ENCODE measurements at regions not wholly inside any gene's neighbourhood (a gene's known extent, or its start where the extent isn't known, plus 50 kb on each side); places are given as distances from the start of the nearest gene placed in this dataset.

DNA sequence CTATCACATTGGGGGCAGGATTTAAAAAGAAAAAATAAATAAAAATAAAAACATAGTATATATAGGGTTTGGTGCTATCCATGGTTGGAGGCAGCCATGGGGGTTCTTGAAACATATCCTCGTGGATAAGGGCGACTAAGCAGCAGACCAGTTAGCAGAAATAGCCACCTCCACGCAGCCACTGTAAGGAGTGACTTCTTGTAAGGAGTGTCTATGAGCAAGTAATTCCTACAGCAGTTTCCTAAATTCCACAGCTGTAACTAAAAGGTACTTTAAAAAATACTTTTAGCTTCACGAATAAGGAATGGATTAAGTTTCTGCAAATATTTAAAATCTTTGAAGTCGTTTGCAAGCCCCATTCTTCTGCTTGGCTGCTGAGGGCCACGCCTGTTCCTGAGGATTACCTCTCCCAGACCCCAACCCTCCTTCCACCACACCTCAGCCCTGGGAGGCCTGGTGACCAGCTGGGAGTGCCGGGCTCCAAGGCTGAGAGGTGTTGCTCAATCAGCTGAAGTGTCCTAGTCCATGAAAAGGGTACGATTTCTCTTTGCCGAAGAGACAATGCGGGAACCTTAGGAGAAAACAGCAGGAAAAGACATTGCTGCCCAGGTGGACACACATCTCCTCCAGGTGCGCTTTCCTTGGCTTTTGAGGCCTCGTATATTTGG lies 115.3 kb downstream of the ADSS2 start:
- Histone ChIP-seq H3K9me3 (replicated peaks; ENCODE audit: control insufficient read depth, low read depth, low read length) (no peaks in the 10 kb centered on the region), H3K36me3 (ENCODE audit: control insufficient read depth, insufficient read depth, low read length) (no peaks in the 10 kb centered on the region), H3K4me3 (ENCODE audit: low read length) (no peak overlapping the region), H3K27ac (ENCODE audit: low read length) (no peak overlapping the region), H3K27me3 (ENCODE audit: control insufficient read depth, insufficient read depth, low read length) (no peaks in the 10 kb centered on the region), H3K4me1 (ENCODE audit: control insufficient read depth, insufficient read depth, low read length) (no peaks in the 10 kb centered on the region)
- 93% methylated on average over 7 of the region's 12 CpGs for WGBS (ENCODE audit: insufficient coverage)
- DNase-seq = no peak

DNA sequence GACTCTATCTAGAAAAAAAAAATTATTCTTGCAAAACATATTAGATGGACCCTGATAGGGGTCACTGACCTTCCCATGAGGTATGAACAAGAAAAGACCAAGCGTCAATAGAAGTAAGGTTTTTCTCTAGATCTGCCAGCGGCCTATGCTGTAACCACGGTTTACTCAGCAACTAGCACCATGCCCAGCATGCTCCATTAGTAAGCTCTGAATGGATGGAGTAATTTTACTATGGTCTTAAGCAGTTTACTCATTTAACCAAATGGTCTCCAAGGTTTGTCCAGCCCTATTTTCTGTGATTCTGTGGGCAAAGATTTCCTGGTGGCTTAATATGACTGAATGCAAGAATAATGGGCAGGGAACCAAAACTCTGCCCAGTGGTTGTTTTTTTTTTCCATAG lies 113.9 kb downstream of the ADSS2 start:
- Histone ChIP-seq H3K36me3 (ENCODE audit: control insufficient read depth, insufficient read depth, low read length) (no peaks in the 10 kb centered on the region), H3K4me1 (ENCODE audit: control insufficient read depth, insufficient read depth, low read length) (no peaks in the 10 kb centered on the region), H3K27me3 (ENCODE audit: control insufficient read depth, insufficient read depth, low read length) (no peaks in the 10 kb centered on the region), H3K9me3 (replicated peaks; ENCODE audit: control insufficient read depth, low read depth, low read length) (no peaks in the 10 kb centered on the region), H3K4me3 (ENCODE audit: low read length) (no peak overlapping the region), H3K27ac (ENCODE audit: low read length) (no peak overlapping the region)
- no peak for DNase-seq
- no CpG with 5 or more reads among the region's 3 CpGs for WGBS (ENCODE audit: insufficient coverage)

DNA sequence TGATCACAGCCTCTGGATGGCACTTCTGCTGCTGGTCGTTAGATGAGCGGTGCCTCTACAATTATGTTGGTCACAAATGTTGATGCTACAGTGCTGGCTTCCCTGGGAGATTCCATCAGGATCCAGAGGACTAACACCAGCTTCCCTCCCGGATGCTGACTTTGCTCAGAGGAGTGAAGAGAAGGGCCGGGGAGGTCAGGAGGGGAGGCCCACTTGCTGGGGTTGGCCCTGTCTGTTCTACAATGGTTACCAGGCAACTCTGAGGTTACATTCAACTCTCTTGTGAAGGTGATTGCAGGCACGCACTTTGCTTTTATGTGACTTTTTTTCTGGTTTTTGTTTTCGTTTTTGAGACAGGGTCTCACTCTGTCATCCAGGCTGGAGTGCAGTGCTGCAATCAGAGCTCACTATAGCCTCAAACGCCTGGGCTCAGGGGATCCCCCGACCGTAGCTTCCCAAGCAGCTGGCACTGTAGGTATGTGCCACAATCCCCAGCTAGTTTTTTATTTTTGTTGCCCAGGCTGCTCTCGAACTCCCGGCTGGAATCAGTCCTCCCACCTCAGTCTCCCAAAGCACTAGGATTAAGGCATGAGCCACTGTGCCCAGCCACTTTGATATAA lies 112.5 kb downstream of the ADSS2 start:
- no peak for DNase-seq
- Histone ChIP-seq H3K4me1 (ENCODE audit: control insufficient read depth, insufficient read depth, low read length) (no peaks in the 10 kb centered on the region), H3K27ac (ENCODE audit: low read length) (no peak overlapping the region), H3K36me3 (ENCODE audit: control insufficient read depth, insufficient read depth, low read length) (no peaks in the 10 kb centered on the region), H3K9me3 (replicated peaks; ENCODE audit: control insufficient read depth, low read depth, low read length) (no peaks in the 10 kb centered on the region), H3K27me3 (ENCODE audit: control insufficient read depth, insufficient read depth, low read length) (no peaks in the 10 kb centered on the region), H3K4me3 (ENCODE audit: low read length) (no peak overlapping the region)
- 58% methylated on average over 9 of the region's 11 CpGs for WGBS (ENCODE audit: insufficient coverage)

DNA sequence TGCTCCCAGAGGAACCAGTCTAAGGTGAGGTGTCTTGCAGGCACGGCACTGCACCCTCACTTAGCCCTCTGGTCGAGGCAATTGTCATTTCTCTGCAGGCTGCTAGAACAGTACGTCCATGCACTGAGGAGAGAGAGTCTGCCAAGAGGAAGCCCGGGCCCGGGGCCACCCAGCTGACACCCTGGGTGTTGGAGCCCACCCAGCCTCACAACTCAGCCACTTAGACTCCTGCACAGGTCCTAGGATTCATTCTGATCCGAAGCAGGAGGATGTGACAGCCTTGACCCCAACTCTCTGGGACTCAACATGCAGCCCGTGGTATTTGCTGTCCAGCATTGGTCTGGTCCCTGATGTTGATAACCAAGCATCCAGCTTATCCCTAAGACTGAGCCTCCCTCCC lies 111.9 kb downstream of the ADSS2 start:
- H3K4me3 ChIP-seq (ENCODE audit: low read length) = no peak overlapping the region
- H3K36me3 ChIP-seq (ENCODE audit: control insufficient read depth, insufficient read depth, low read length) = no peaks in the 10 kb centered on the region
- H3K9me3 ChIP-seq (replicated peaks; ENCODE audit: control insufficient read depth, low read depth, low read length) = no peaks in the 10 kb centered on the region
- no peak for DNase-seq
- H3K27ac ChIP-seq (ENCODE audit: low read length) = no peak overlapping the region
- H3K4me1 ChIP-seq (ENCODE audit: control insufficient read depth, insufficient read depth, low read length) = no peaks in the 10 kb centered on the region
- H3K27me3 ChIP-seq (ENCODE audit: control insufficient read depth, insufficient read depth, low read length) = no peaks in the 10 kb centered on the region
- 74% methylated on average over 7 of the region's 7 CpGs for WGBS (ENCODE audit: insufficient coverage)

DNA sequence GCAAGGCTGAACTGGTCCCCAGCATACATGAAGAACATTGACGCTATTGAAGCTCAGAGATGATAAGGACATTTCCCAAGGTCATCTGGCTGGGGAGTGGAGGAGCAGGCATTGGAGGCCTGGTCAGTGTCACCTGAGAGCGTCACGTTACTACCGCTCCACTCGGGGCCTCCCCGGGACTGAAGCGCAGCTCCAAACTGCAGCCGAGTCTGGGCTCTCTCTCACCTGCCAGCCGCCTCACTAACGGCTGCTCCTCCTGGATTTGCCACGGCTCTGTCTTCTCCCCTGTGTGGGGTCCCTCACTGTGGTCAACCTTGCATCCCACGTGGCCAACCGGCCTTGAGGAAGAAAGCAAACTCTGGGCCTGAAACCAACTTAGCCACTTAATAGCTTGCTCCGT lies 111.3 kb downstream of the ADSS2 start:
- H3K27ac ChIP-seq (ENCODE audit: low read length) = no peak overlapping the region
- H3K4me1 ChIP-seq (ENCODE audit: control insufficient read depth, insufficient read depth, low read length) = no peaks in the 10 kb centered on the region
- 37% methylated on average over 3 of the region's 14 CpGs for WGBS (ENCODE audit: insufficient coverage)
- H3K27me3 ChIP-seq (ENCODE audit: control insufficient read depth, insufficient read depth, low read length) = no peaks in the 10 kb centered on the region
- no peaks in the 10 kb centered on the region for H3K9me3 ChIP-seq (replicated peaks; ENCODE audit: control insufficient read depth, low read depth, low read length)
- no peaks in the 10 kb centered on the region for H3K36me3 ChIP-seq (ENCODE audit: control insufficient read depth, insufficient read depth, low read length)
- DNase-seq = no peak
- H3K4me3 ChIP-seq (ENCODE audit: low read length) = no peak overlapping the region

DNA sequence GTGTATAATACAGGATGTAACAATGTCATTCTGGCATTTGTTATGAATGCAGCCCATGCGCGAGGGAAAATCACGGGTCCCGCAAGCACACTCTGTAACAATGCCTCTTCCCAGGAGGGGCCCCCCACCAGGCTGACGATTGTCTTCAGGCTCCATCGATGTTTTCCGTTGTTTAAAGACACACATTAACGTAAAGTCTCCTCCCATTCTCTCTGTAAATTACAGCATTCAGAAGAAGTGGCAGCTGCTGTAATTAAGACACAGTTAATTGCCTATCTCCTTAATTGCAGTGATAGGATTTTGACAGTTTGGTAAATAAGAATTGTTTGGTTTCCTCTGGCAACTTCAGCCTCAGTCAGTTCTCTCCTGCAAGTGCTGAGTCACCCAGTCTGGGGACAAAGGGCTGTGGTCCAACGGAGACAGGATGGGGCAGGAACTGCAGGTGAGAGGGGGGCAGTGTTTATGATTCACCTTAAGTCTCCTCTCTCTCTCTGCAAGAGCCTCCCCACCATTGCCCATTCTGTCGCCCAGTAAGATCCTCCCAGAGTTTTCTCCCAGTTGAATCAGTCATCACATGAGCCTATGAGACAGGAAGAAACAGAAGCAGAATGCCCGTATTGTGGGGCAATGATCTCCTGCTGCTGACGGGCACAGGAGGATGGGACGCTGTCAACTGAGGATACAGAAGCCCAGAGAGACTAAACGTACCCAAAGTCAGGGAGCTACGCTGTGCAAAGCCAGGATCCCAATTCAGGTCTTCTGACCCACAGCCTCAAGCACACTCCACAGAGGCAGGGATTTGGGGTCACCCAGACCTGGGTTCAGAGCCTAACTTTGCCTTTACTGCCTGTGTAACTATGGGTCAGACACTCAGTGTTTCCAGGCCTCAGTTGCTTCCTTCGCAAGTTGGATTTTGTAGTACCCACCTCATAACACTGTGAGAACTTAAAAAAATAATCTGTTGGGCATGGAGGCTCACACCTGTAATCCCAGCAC lies 110.0 kb downstream of the ADSS2 start:
- no peaks in the 10 kb centered on the region for H3K27me3 ChIP-seq (ENCODE audit: control insufficient read depth, insufficient read depth, low read length)
- no peak overlapping the region for H3K4me3 ChIP-seq (ENCODE audit: low read length)
- no peaks in the 10 kb centered on the region for H3K4me1 ChIP-seq (ENCODE audit: control insufficient read depth, insufficient read depth, low read length)
- H3K27ac ChIP-seq (ENCODE audit: low read length) = no peak overlapping the region
- H3K36me3 ChIP-seq (ENCODE audit: control insufficient read depth, insufficient read depth, low read length) = no peaks in the 10 kb centered on the region
- DNase-seq = no peak
- WGBS (ENCODE audit: insufficient coverage) = 42% methylated on average over 9 of the region's 16 CpGs
- H3K9me3 ChIP-seq (replicated peaks; ENCODE audit: control insufficient read depth, low read depth, low read length) = no peaks in the 10 kb centered on the region

DNA sequence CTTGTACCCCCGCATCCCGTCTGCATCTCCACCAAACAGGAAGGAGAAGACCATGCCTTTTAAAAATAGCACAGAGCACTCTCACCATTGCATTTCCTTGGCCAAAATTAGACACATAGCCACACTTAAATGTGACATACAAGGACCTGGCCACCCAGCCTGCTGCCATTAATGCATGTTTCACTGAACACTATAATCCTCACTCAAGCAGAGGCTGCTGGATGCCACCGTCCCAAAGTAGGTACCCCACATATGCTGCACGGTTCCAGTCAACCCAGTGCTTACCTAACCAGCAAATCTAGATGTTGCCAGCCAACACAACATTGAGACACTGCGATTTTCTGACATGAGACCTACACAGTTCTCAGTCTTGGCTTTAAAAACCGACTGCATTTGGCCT lies 107.7 kb downstream of the ADSS2 start:
- WGBS (ENCODE audit: insufficient coverage) = 94% methylated on average over 6 of the region's 6 CpGs
- no peaks in the 10 kb centered on the region for H3K27me3 ChIP-seq (ENCODE audit: control insufficient read depth, insufficient read depth, low read length)
- no peak overlapping the region for H3K4me3 ChIP-seq (ENCODE audit: low read length)
- H3K36me3 ChIP-seq (ENCODE audit: control insufficient read depth, insufficient read depth, low read length) = no peaks in the 10 kb centered on the region
- DNase-seq = no peak
- no peaks in the 10 kb centered on the region for H3K9me3 ChIP-seq (replicated peaks; ENCODE audit: control insufficient read depth, low read depth, low read length)
- no peaks in the 10 kb centered on the region for H3K4me1 ChIP-seq (ENCODE audit: control insufficient read depth, insufficient read depth, low read length)
- no peak overlapping the region for H3K27ac ChIP-seq (ENCODE audit: low read length)

DNA sequence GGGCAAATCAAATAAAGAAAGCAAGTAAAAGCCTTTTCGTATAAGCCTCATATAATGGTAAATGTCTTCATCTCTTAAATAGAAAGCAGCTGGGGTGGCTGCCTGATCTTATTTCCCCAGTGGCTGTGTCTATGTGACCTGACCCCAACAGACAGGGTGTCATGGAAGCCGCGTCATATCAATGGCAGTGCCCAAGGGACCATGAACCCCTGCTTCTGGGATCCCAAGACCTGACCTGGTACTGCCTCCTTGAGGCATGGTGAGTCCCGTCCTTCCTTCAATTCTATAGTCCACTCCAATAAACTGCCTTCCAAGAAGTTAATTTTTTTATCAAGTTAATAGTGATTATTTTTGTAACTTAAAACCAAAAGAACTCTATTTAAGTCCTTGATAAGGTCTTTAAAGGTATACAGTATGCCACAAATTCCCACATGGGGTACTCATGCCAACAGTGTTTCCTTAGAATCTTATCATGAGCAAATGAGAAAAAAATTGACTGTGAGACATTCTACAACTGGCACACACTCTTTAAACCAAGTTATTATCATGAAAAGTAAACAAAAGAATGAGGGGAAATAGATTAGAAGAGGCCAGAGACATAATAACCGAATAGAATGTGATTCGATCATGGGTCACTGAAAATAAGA lies 104.6 kb downstream of the ADSS2 start:
- 86% methylated on average over 4 of the region's 6 CpGs for WGBS (ENCODE audit: insufficient coverage)

DNA sequence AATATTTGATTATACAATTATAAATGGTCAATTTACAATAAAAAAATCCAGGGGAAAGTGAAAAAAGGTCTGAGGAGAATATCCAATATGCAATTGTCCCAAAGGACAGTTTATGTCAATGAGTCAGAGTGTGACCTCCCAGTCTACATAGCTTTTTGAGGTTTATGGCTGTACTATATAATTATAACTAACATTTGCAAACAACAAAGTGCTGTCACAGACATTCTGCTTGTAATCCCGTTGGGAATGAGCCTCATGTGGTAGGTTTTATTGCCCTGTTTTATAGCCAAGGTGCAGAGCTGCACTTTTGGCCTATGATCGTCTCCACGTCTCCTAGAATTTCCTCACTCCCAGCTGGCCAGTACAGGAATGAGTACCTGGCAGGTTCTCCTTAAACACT lies 103.8 kb downstream of the ADSS2 start:
- no peak overlapping the region for H3K27ac ChIP-seq (ENCODE audit: low read length)
- peaks cover 2% of the 10 kb centered on the region for H3K27me3 ChIP-seq (ENCODE audit: control insufficient read depth, insufficient read depth, low read length)
- H3K4me3 ChIP-seq (ENCODE audit: low read length) = no peak overlapping the region
- H3K9me3 ChIP-seq (replicated peaks; ENCODE audit: control insufficient read depth, low read depth, low read length) = no peaks in the 10 kb centered on the region
- H3K36me3 ChIP-seq (ENCODE audit: control insufficient read depth, insufficient read depth, low read length) = no peaks in the 10 kb centered on the region
- WGBS (ENCODE audit: insufficient coverage) = no CpG with 5 or more reads among the region's 3 CpGs
- H3K4me1 ChIP-seq (ENCODE audit: control insufficient read depth, insufficient read depth, low read length) = no peaks in the 10 kb centered on the region
- DNase-seq = no peak

More for the DNA sequence above, 104.6 kb downstream of the ADSS2 start:
- no peaks in the 10 kb centered on the region for H3K9me3 ChIP-seq (replicated peaks; ENCODE audit: control insufficient read depth, low read depth, low read length)
- DNase-seq = no peak
- H3K36me3 ChIP-seq (ENCODE audit: control insufficient read depth, insufficient read depth, low read length) = no peaks in the 10 kb centered on the region
- H3K4me1 ChIP-seq (ENCODE audit: control insufficient read depth, insufficient read depth, low read length) = no peaks in the 10 kb centered on the region
- no peak overlapping the region for H3K4me3 ChIP-seq (ENCODE audit: low read length)
- no peaks in the 10 kb centered on the region for H3K27me3 ChIP-seq (ENCODE audit: control insufficient read depth, insufficient read depth, low read length)
- H3K27ac ChIP-seq (ENCODE audit: low read length) = no peak overlapping the region

DNA sequence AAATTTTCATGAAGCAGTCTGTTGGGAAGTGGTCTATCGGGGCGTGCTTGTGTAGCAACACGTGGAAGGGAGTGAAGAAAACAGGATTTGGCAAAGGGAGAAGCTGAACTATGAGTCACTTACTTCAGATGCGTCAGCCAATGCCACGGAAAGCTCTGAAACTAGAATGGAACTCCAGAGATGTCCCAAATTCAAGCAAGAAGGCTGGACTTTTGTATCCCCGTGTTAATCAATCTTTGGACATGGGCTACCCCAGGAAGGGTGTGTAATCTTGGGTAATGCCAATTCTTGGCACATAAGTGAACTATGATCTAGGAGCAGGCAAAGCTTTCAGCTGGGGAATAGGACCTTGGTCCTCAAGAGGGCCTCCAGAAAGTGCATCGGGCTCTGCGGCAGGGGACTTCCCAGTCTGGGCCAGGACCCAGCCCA lies 102.6 kb downstream of the ADSS2 start:
- H3K9me3 ChIP-seq (replicated peaks; ENCODE audit: control insufficient read depth, low read depth, low read length) = no peaks in the 10 kb centered on the region
- no peaks in the 10 kb centered on the region for H3K36me3 ChIP-seq (ENCODE audit: control insufficient read depth, insufficient read depth, low read length)
- DNase-seq = no peak
- WGBS (ENCODE audit: insufficient coverage) = 76% methylated on average over 5 of the region's 8 CpGs
- H3K27me3 ChIP-seq (ENCODE audit: control insufficient read depth, insufficient read depth, low read length) = peaks cover 2% of the 10 kb centered on the region
- H3K4me3 ChIP-seq (ENCODE audit: low read length) = no peak overlapping the region
- H3K27ac ChIP-seq (ENCODE audit: low read length) = no peak overlapping the region
- H3K4me1 ChIP-seq (ENCODE audit: control insufficient read depth, insufficient read depth, low read length) = peaks cover 2% of the 10 kb centered on the region
